Activated CD4-positive, alpha-beta T cell treated with anti-CD3 and anti-CD28 coated beads, Interleukin-2, amount 10 ng/mL, durations not matched to agents 7 days and 5 days (primary cell): ENCODE measurements at regions not wholly inside any gene's neighbourhood (a gene's known extent, or its start where the extent isn't known, plus 50 kb on each side); places are given as distances from the start of the nearest gene placed in this dataset.
A peak's percentile ranks its signal among the peaks of the same experiment; 100 is the strongest.

Source experiments
- CTCF ChIA-PET: fragments of 350-600 bp; sonication (Branson Sonifier 250); formaldehyde crosslinking; loops from one replicate; lab custom pipeline; 2021; ENCODE audit warnings: antibody characterized with exemption; lab: Charles Lee
- POLR2A ChIA-PET: fragments of 350-600 bp; sonication (Branson Sonifier 250); formaldehyde crosslinking; loops from one replicate; lab custom pipeline; 2021; ENCODE audit warnings: antibody characterized with exemption; lab: Charles Lee
- DNase-seq: peaks from one replicate; pipeline ENCODE4 v3.0.0-alpha.2; 2020
- H3K27ac Mint-ChIP-seq: one replicate; pipeline ENCODE4 v1.8.0; 2021; ENCODE audit warnings: mild to moderate bottlenecking, moderate library complexity, mixed read lengths
- H3K27me3 Mint-ChIP-seq: one replicate; pipeline ENCODE4 v1.8.0; 2021; ENCODE audit warnings: mixed read lengths
- H3K36me3 Mint-ChIP-seq: one replicate; pipeline ENCODE4 v1.8.0; 2021; ENCODE audit warnings: low read depth, mixed read lengths
- H3K4me1 Mint-ChIP-seq: one replicate; pipeline ENCODE4 v1.8.0; 2021; ENCODE audit warnings: mixed read lengths
- H3K4me3 Mint-ChIP-seq: one replicate; pipeline ENCODE4 v1.8.0; 2021; ENCODE audit warnings: mild to moderate bottlenecking, moderate library complexity, mixed read lengths
- H3K9me3 Mint-ChIP-seq: one replicate; pipeline ENCODE4 v1.8.0; 2021; ENCODE audit warnings: mixed read lengths

DNA sequence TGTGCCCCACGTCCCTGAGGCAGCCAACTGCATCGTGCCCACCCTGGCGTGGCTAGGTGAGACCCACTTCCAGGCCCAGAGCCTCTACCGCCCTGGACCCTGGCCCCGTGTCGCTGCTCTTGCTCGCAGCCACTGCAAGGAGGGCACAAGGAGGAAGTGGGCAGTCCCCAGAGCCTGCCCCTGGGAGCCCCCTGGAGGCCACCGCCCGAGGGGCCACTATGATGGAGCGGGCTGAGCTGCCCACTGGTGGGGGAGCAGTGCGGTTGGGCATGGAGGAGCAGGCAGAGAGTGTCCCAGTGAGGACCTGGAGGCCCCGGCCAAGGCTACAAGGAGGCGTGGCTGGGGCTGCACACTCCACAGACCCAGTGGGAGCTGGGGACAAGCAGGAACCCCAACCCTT is 323.6 kb downstream of the PCNX1 start:
- POLR2A ChIA-PET, result no interaction called here

DNA sequence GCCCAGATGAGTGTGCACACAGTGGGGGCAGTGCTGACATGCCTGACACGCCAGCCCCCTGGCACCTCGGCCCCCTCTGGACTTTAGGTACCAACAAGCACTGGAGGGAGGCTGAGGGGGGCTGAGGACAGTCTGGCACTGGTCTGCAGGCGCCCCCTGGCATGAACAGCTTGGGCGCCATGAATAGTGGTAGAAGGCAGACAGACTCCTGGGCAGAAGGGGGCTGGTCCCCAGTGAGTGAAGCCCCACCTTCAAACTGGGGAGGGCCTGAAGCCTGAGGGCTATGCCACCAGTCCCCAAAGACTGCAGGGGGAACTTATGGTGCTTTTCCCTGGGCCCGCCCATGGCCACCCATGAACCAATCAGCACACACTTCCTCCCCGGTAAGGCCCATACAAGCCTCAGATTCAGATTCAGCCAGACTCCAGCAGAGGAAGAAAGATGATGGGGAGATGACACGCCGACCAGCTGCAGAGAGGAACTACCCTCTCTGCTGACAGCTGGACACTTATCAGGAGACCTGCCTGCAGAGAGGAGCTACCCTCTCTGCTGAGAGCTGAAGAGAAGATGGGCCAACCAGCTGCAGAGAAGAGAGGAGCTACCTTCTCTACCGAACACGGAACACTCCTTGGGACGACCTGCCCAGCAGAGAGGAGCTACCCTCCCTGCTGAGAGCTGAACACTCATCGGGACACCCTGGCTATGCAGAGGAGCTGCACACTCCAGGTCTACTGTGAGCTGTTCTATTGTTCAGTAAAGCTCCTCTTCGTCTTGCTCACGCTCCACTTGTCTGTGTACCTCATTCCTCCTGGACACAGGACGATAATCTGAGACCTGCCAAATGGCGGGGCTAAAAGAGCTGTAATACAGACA is 324.5 kb downstream of the PCNX1 start:
- H3K4me3 Mint-ChIP-seq, result no peak overlapping the region
- H3K27me3 Mint-ChIP-seq, result peaks cover 3% of the 10 kb centered on the region
- POLR2A ChIA-PET, result no interaction called here
- CTCF ChIA-PET, result interaction anchor here (1.1 kb wide), 1 partner anchor 31 kb away, joined by 3 read pairs; no protein-coding TSS in a partner anchor
- H3K4me1 Mint-ChIP-seq, result no peaks in the 10 kb centered on the region
- no peak for DNase-seq
- H3K9me3 Mint-ChIP-seq, result no peaks in the 10 kb centered on the region
- H3K36me3 Mint-ChIP-seq, result no peaks in the 10 kb centered on the region
- H3K27ac Mint-ChIP-seq, result no peak overlapping the region

More for the DNA sequence above, 323.6 kb downstream of the PCNX1 start:
- Mint-ChIP-seq H3K27ac (no peak overlapping the region), H3K4me3 (no peak overlapping the region), H3K36me3 (no peaks in the 10 kb centered on the region), H3K4me1 (no peaks in the 10 kb centered on the region), H3K27me3 (peaks cover 3% of the 10 kb centered on the region), H3K9me3 (no peaks in the 10 kb centered on the region)
- DNase-seq, result no peak
- CTCF ChIA-PET, result interaction anchor here (0.7 kb wide), 2 partner anchors 24 to 48 kb away, joined by 3 read pairs; no protein-coding TSS in a partner anchor

DNA sequence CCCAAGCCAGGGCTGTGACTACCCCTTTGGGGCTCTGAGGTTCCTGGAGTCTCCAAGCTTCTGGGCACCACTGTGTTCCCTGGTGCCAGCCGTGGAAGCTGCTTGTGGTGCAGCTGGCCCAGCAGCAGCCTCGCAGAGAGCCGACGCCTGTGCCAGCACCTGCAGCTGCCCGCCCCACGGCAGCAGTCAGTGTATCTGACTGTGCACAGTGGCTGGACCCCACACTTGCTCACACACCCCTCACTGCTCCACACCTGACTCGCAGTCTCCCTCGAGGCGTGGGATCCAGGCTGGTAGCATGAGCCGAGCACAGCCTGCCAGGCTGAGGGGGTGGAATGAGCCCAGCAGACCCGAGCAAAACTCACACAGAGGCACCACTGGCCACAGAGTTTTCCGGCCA is 325.2 kb downstream of the PCNX1 start:
- no peak for DNase-seq
- Mint-ChIP-seq H3K27ac (no peak overlapping the region), H3K9me3 (no peaks in the 10 kb centered on the region), H3K4me3 (no peak overlapping the region), H3K27me3 (peaks cover 3% of the 10 kb centered on the region), H3K4me1 (no peaks in the 10 kb centered on the region), H3K36me3 (no peaks in the 10 kb centered on the region)
- ChIA-PET CTCF (interaction anchor here (1.1 kb wide), 1 partner anchor 30 kb away, joined by 3 read pairs; no protein-coding TSS in a partner anchor), POLR2A (no interaction called here)

DNA sequence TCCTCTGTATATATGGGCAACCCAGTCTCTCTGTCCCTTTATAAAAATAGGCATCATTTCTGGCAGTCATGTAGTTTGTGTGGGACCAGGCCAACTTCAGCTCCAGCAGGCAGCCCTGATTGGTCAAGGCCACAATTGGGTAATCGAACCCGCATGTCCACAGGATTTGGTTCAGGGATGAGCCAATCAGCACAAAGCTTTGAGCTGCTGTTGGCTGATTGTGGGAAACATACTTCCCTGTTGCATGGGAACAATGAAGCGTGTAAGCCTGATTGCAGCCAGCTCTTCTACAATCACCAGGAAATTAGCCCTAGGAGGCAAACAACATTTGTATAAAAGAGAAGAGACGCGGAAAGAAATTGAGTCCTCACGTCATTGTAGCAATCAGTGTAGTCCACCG is 328.6 kb downstream of the PCNX1 start:
- Mint-ChIP-seq H3K27ac (no peak overlapping the region), H3K4me1 (no peaks in the 10 kb centered on the region), H3K36me3 (no peaks in the 10 kb centered on the region), H3K9me3 (no peaks in the 10 kb centered on the region), H3K4me3 (no peak overlapping the region), H3K27me3 (peaks cover 3% of the 10 kb centered on the region)
- DNase-seq, result no peak
- ChIA-PET CTCF (no interaction called here), POLR2A (no interaction called here)

DNA sequence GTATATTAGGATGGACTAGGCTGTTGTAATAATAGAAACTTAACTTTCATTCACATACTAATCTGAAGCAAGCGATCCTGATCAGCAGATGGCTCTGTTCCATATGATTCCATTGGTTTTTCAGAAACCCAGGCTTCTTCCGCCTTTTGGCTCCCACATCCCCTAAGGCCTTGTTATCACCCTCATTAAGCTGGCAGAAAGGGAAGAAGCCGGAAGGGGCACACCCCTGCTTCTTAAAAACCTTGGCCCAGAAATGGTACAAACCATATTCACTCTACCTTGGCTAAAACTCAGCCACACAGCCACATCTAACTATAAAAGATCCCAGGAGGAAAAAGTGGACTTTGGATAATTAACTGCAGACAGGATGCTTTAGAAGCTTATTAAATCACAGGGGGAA is 329.2 kb downstream of the PCNX1 start:
- H3K27ac Mint-ChIP-seq, result no peak overlapping the region
- H3K4me1 Mint-ChIP-seq, result no peaks in the 10 kb centered on the region
- H3K27me3 Mint-ChIP-seq, result peaks cover 3% of the 10 kb centered on the region
- H3K9me3 Mint-ChIP-seq, result no peaks in the 10 kb centered on the region
- ChIA-PET CTCF (interaction anchor here (0.6 to 1.1 kb wide), 2 partner anchors 23 to 27 kb away, joined by 4 read pairs; no protein-coding TSS in a partner anchor), POLR2A (no interaction called here)
- H3K36me3 Mint-ChIP-seq, result no peaks in the 10 kb centered on the region
- no peak overlapping the region for H3K4me3 Mint-ChIP-seq
- DNase-seq, result no peak

DNA sequence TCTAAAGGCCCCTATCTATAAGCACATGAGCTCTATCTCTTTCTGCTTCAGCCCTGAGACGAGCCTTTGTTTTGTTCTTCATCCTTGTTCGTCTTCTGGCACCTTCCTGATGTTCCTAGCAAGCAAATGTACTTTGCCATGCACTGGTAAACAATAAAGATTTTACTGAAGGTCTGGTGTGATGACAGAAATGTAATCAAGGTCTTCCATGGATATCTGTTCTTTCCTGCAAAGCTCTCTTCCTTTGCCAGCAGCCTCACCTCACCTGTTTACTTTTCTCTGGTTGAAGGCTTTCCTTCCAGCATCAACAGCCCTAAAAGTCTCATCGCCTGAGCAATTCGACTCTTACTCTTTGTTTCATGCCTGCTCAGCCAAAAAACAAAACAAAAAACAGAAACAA is 330.3 kb downstream of the PCNX1 start:
- no peaks in the 10 kb centered on the region for H3K4me1 Mint-ChIP-seq
- CTCF ChIA-PET, result no interaction called here
- H3K36me3 Mint-ChIP-seq, result no peaks in the 10 kb centered on the region
- POLR2A ChIA-PET, result no interaction called here
- H3K4me3 Mint-ChIP-seq, result no peak overlapping the region
- no peak for DNase-seq
- H3K27me3 Mint-ChIP-seq, result peaks cover 3% of the 10 kb centered on the region
- H3K9me3 Mint-ChIP-seq, result no peaks in the 10 kb centered on the region
- H3K27ac Mint-ChIP-seq, result no peak overlapping the region

DNA sequence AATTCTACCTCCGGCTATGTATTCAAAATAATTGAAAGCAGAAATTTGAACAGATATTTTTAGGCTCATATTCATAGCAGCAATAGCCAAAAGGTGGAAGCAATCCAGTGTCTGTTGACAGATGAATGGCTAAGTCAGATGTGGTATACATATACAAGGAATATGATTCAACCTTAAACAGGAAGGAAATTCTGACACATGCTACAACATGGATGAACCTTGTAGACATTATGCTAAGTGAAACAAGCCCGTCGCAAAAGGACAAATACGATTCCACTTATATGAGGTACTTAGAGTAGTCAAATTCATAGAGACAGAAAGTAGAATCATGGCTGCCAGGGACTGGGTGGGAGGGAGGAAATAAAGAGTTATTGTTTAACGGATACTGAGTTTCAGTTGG is 331.6 kb downstream of the PCNX1 start:
- H3K9me3 Mint-ChIP-seq, result no peaks in the 10 kb centered on the region
- CTCF ChIA-PET, result no interaction called here
- H3K36me3 Mint-ChIP-seq, result peaks cover under 1% of the 10 kb centered on the region
- no peak overlapping the region for H3K27ac Mint-ChIP-seq
- no peak for DNase-seq
- POLR2A ChIA-PET, result no interaction called here
- H3K4me1 Mint-ChIP-seq, result peaks cover 3% of the 10 kb centered on the region
- peaks cover 3% of the 10 kb centered on the region for H3K27me3 Mint-ChIP-seq
- H3K4me3 Mint-ChIP-seq, result no peak overlapping the region

DNA sequence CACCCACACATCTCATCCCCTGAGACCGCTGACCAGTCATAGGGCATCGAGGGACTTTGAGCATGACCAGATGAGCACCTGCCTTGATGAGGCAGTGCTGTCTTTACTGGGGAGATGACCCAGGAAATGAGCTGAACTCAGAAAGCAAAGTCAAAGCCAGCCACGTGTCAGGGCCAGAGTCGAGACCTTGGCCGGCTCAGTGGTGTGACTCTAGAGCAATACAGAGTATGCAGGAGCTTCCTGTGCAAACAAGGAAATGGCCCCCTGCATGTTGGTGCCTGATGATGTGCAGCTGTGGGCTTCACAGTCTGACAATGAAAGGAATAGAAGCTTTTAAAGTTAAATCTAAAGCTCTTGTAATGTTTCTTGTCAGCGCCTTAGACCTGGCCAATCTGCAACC is 332.9 kb downstream of the PCNX1 start:
- CTCF ChIA-PET, result interaction anchor here (0.8 to 1.5 kb wide), 3 partner anchors 22 to 171 kb away, joined by 3 to 4 read pairs (median 4); no protein-coding TSS in a partner anchor
- no peak overlapping the region for H3K4me3 Mint-ChIP-seq
- H3K27ac Mint-ChIP-seq, result no peak overlapping the region
- H3K27me3 Mint-ChIP-seq, result no peaks in the 10 kb centered on the region
- H3K36me3 Mint-ChIP-seq, result peaks cover 3% of the 10 kb centered on the region
- POLR2A ChIA-PET, result no interaction called here
- DNase-seq, result no peak
- peaks cover 5% of the 10 kb centered on the region for H3K9me3 Mint-ChIP-seq
- peaks cover 16% of the 10 kb centered on the region for H3K4me1 Mint-ChIP-seq

DNA sequence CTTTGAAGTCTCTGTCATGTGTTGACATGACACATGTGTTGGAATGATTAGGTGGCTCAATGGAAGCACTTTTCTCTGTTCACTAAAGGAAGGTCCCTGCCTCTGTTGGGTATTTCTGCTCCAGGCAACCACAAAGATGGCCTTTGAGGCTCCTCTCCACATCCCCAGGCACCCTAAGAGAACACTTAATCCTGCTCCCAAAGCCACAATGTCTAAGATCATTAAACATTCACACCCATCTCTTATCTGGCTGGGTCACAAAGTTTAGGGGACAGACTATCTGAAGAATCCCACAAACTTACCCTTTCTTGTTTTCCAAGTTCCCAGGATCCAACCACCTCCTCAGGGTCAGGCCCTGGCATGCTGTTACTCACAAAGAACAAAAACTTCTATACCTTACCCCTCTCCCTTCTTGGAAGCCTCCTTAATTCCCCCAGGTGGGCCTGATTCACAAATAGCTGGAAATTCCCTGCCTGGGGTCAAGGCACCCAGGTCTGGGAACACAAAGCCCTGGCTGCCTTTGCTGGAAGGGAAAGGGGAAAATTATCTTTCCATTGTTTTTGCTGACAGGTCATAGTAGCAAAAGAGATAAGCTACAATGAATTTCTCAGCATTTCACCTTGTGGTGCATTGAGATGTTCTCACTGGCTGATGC is 333.7 kb downstream of the PCNX1 start:
- CTCF ChIA-PET, result interaction anchor here (0.8 to 1.5 kb wide), 3 partner anchors 23 to 171 kb away, joined by 3 to 4 read pairs (median 4); no protein-coding TSS in a partner anchor
- Mint-ChIP-seq H3K36me3 (peaks cover 9% of the 10 kb centered on the region), H3K9me3 (peaks cover 9% of the 10 kb centered on the region), H3K27ac (no peak overlapping the region), H3K27me3 (no peaks in the 10 kb centered on the region), H3K4me1 (peaks cover 24% of the 10 kb centered on the region), H3K4me3 (no peak overlapping the region)
- POLR2A ChIA-PET, result no interaction called here
- no peak for DNase-seq

DNA sequence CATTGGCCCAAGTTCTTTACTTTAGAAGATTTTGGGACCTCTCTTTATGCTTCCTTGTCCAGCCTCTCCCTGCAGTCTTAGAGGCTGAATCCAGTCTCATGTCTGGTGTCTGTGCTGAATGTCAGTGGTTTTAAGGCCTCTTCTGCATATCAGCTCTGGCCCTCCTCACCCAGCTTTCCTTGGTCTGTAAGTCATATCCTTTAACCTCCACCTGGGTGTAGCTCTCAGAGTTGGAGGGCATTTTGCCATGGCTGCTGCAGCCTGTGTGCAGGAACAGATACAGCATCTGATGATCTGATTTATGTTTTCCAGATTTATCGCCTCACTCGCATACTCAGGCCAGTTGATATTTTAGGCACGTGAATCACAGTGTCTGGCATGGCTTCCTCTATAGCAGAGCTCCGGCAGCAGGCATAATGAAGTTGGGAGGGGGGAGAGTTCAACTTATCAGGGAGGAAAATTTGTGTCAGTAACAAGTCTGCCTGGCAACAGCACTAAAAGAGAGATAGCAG is 335.0 kb downstream of the PCNX1 start:
- Mint-ChIP-seq H3K4me3 (no peak overlapping the region), H3K27ac (no peak overlapping the region), H3K36me3 (peaks cover 20% of the 10 kb centered on the region), H3K4me1 (peaks cover 37% of the 10 kb centered on the region), H3K9me3 (peaks cover 18% of the 10 kb centered on the region), H3K27me3 (no peaks in the 10 kb centered on the region)
- CTCF ChIA-PET, result no interaction called here
- POLR2A ChIA-PET, result no interaction called here
- no peak for DNase-seq

DNA sequence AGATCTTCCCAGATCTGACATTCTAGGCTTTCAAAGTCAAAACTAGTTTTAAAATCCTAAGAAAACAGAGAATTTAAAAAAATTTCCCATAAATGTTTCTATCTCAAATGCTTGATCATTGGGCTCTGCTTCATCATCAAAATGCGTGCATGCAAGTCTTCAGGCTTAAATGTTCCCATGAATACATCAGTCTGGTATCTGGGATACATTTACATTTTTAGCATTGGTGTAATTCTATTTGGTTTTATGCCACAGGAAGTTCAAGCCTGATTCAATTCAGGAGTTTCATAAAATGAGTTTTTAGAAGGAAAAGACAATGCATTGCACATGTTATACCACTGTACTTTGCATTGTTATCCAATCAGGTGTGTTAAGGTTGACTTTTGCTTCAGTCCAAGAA is 336.4 kb downstream of the PCNX1 start:
- DNase-seq, result no peak
- no peaks in the 10 kb centered on the region for H3K27me3 Mint-ChIP-seq
- H3K4me3 Mint-ChIP-seq, result no peak overlapping the region
- peaks cover 30% of the 10 kb centered on the region for H3K9me3 Mint-ChIP-seq
- H3K36me3 Mint-ChIP-seq, result peaks cover 31% of the 10 kb centered on the region
- CTCF ChIA-PET, result no interaction called here
- peaks cover 48% of the 10 kb centered on the region for H3K4me1 Mint-ChIP-seq
- no peak overlapping the region for H3K27ac Mint-ChIP-seq
- POLR2A ChIA-PET, result no interaction called here

DNA sequence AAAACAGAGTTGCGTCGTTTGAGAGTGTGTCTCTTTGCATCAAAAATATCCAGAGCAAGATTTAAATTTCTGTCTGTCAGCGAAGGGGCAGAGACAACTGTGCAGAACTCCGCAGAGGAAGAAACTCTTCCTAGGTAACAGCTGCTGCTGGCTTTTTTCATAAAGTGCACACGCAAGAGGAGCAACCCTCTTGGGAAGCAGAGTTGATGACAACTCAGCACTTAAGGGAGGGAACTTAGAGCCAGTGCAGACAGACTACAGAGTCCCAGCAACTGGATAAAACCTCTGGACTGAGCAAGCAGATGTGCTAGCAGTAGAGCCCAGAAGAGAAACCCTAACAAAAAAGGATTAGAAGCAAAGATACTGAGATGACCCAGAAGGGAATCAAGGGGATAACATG is 337.1 kb downstream of the PCNX1 start:
- H3K36me3 Mint-ChIP-seq, result peaks cover 31% of the 10 kb centered on the region
- ChIA-PET CTCF (no interaction called here), POLR2A (no interaction called here)
- peaks cover 30% of the 10 kb centered on the region for H3K9me3 Mint-ChIP-seq
- no peak for DNase-seq
- H3K27ac Mint-ChIP-seq, result peak overlapping the region; percentile 48
- H3K27me3 Mint-ChIP-seq, result no peaks in the 10 kb centered on the region
- H3K4me3 Mint-ChIP-seq, result no peak overlapping the region
- H3K4me1 Mint-ChIP-seq, result peaks cover 48% of the 10 kb centered on the region
